Panc1 (cell line): ENCODE measurements at regions not wholly inside any gene's neighbourhood (a gene's known extent, or its start where the extent isn't known, plus 50 kb on each side); places are given as distances from the start of the nearest gene placed in this dataset.

Experiments used
- ATAC-seq: fragments of 200-7000 bp; cut with Tn5 transposase; 2 replicates; pipeline ENCODE4 v1.9.1; 2020; ENCODE audit warnings: mild to moderate bottlenecking, moderate library complexity
- BruUV-seq: library from RNA; stranded (reverse); fragments of 400-500 nt; replicated peaks from 2 replicates; lab custom pipeline; 2021; lab: Mats Ljungman, UMichigan
- CTCF ChIA-PET: fragments of 300-600 bp; sonication (Branson Sonifier 250); formaldehyde crosslinking; loops from one replicate; lab custom pipeline; 2022; ENCODE audit warnings: antibody characterized with exemption; lab: Charles Lee
- POLR2A ChIA-PET: fragments of 300-600 bp; sonication (Branson Sonifier 250); formaldehyde crosslinking; loops from one replicate; lab custom pipeline; 2022; ENCODE audit warnings: antibody characterized with exemption; lab: Charles Lee
- DNase-seq: peaks from one replicate; pipeline ENCODE4 v3.0.0-alpha.2; 2010; ENCODE audit warnings: low read depth, low spot score
- H3K27ac ChIP-seq: 2 replicates; pipeline ENCODE4 v1.5.1; 2011; ENCODE audit warnings: mild to moderate bottlenecking, low read length, inconsistent platforms
- H3K27me3 ChIP-seq: fragments of 200-500 bp; sonication (Bioruptor generic); 2 replicates; pipeline ENCODE4 v1.6.0; 2014; ENCODE audit warnings: low read length, inconsistent platforms; ENCODE audit not compliant: control insufficient read depth, insufficient read depth
- H3K36me3 ChIP-seq: fragments of 200-500 bp; sonication (Bioruptor generic); 2 replicates; pipeline ENCODE4 v1.5.1; 2014; ENCODE audit warnings: inconsistent platforms, mild to moderate bottlenecking, low read length, moderate library complexity; ENCODE audit not compliant: control insufficient read depth, insufficient read depth
- H3K4me1 ChIP-seq: 2 replicates; pipeline ENCODE4 v1.5.1; 2011; ENCODE audit warnings: inconsistent platforms, mild to moderate bottlenecking, low read length, moderate library complexity; ENCODE audit not compliant: control insufficient read depth, insufficient read depth
- H3K4me3 ChIP-seq, 2 experiments: 2 replicates each; pipeline ENCODE4 v1.5.1; 2011 to 2012; ENCODE audit warnings: low read depth in 2 of 2, low read length in 2 of 2, mild to moderate bottlenecking in 2 of 2, inconsistent platforms in 1 of 2, moderate library complexity in 1 of 2
- H3K9me3 ChIP-seq: fragments of 200-500 bp; sonication (Bioruptor generic); 2 replicates; pipeline ENCODE4 v1.5.1; 2014; ENCODE audit warnings: low read depth, mild to moderate bottlenecking, inconsistent platforms, low read length, moderate library complexity; ENCODE audit not compliant: control insufficient read depth, insufficient read depth
- CTCF ChIP-seq: fragments of 450-650 bp; IDR thresholded peaks from 2 replicates; pipeline ENCODE4 v1.5.1; 2017; ENCODE audit warnings: mild to moderate bottlenecking
- POLR2AphosphoS5 ChIP-seq: IDR thresholded peaks from 2 replicates; pipeline ENCODE4 v1.6.1; 2012; ENCODE audit warnings: mild to moderate bottlenecking, low read depth, low read length, moderate library complexity
- REST ChIP-seq, 2 experiments: IDR thresholded peaks; 2 replicates each; pipeline ENCODE4 v1.6.1; 2011 to 2012; ENCODE audit warnings: low read depth in 2 of 2, control low read depth in 1 of 2, low read length in 1 of 2, mild to moderate bottlenecking in 1 of 2, moderate library complexity in 1 of 2; ENCODE audit not compliant: insufficient read depth in 1 of 2
- SIN3A ChIP-seq: IDR thresholded peaks from 2 replicates; pipeline ENCODE4 v1.6.1; 2012; ENCODE audit warnings: low read depth, mild to moderate bottlenecking, low read length, moderate library complexity, borderline replicate concordance; ENCODE audit not compliant: insufficient read depth
- TCF7L2 ChIP-seq: IDR thresholded peaks from 2 replicates; pipeline ENCODE4 v1.6.1; 2011; ENCODE audit warnings: mild to moderate bottlenecking, low read depth, low read length, inconsistent platforms
- in situ Hi-C: cut with HindIII; loops from 2 replicates; pipeline ENCODE4 v1.10.0; 2016; ENCODE audit warnings: low sequenced_read_pairs, low pct_unique_long_range_greater_than_20kb
- intact Hi-C: fragments of 100-400 bp; cut with micrococcal nuclease; formaldehyde crosslinking; loops from one replicate; pipeline ENCODE4 v1.10.0; 2022; ENCODE audit not compliant: unreplicated experiment

- in situ Hi-C loops = no loop called here
- ChIA-PET POLR2A (no interaction called here), CTCF (no interaction called here)
- DNase-seq (no peak), ATAC-seq (no peak)
- H3K36me3 ChIP-seq = no peaks in the 10 kb centered on the region
- no peaks in the 10 kb centered on the region for H3K9me3 ChIP-seq
- no peaks in the 10 kb centered on the region for H3K4me1 ChIP-seq
- no peak overlapping the region for H3K27ac ChIP-seq
- peak overlapping the region in 1 of 2 experiments; percentile 19; a peak in 2 of 4 replicates for H3K4me3 ChIP-seq
- intact Hi-C loops = no loop called here
- no peaks in the 10 kb centered on the region for H3K27me3 ChIP-seq
- TF ChIP-seq TCF7L2 (no peak), POLR2AphosphoS5 (no peak), CTCF (no peak), SIN3A (no peak), REST (IDR thresholded peaks at IDR 0.05; ENCODE audit: insufficient read depth in 1 of 2, low read depth in 2 of 2, low read length in 1 of 2) (no peak)
- no TSS peak for BruUV-seq
Measured at GRCh38 chr15:97521381-97522285, 438.9 kb upstream of the ARRDC4 start.

DNA sequence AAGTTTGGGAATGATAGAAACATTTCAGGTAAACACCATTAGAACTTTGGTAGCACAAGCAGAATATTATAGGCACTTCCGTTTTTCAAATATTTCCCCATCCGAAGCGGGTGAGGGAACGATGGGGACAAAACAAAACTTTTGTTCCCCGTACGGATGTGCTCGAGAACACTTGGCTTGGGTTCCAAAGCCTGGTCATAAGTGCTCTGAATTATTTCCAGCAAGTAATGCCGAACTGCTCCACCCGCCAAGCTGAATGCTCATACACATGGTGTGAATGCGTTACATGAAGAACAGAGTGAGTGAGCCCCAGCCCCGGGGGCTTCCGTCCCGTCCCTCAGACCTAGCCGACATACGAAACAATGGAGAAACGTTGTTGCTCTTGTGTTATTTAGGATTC lies 438.2 kb upstream of the ARRDC4 start:
- Histone ChIP-seq H3K4me3 (peak overlapping the region in 1 of 2 experiments; percentile 19; a peak in 2 of 4 replicates), H3K9me3 (no peaks in the 10 kb centered on the region), H3K27me3 (no peaks in the 10 kb centered on the region), H3K27ac (no peak overlapping the region), H3K4me1 (no peaks in the 10 kb centered on the region), H3K36me3 (no peaks in the 10 kb centered on the region)
- no peak for DNase-seq
- no TSS peak for BruUV-seq
- POLR2A ChIA-PET = no interaction called here
- intact Hi-C loops = no loop called here
- in situ Hi-C loops = no loop called here
- TF ChIP-seq REST (IDR thresholded peaks at IDR 0.05; ENCODE audit: insufficient read depth in 1 of 2, low read depth in 2 of 2, low read length in 1 of 2) (no peak), POLR2AphosphoS5 (no peak), CTCF (no peak), TCF7L2 (no peak), SIN3A (no peak)
- CTCF ChIA-PET = no interaction called here
- ATAC-seq = no peak
